Testis (tissue), 2 donors: ENCODE measurements at regions not wholly inside any gene's neighbourhood (a gene's known extent, or its start where the extent isn't known, plus 50 kb on each side); places are given as distances from the start of the nearest gene placed in this dataset.

ENCODE experiments used
- DNase-seq: peaks from one replicate; pipeline ENCODE4 v3.0.0-alpha.2; 2019
- H3K27ac ChIP-seq, 2 donors: fragments of 200-600 bp; sonication (generic); one replicate each; pipeline ENCODE4 v1.5.1; 2019
- H3K27me3 ChIP-seq: fragments of 200-600 bp; sonication (generic); one replicate; pipeline ENCODE4 v1.5.1; 2019
- H3K36me3 ChIP-seq: fragments of 200-600 bp; sonication (generic); one replicate; pipeline ENCODE4 v1.5.1; 2017; ENCODE audit warnings: low read depth; ENCODE audit errors: missing control alignments
- H3K4me1 ChIP-seq: fragments of 200-600 bp; sonication (generic); one replicate; pipeline ENCODE4 v1.5.1; 2019
- H3K4me3 ChIP-seq, 2 donors: fragments of 200-600 bp; sonication (generic); one replicate each; pipeline ENCODE4 v1.5.1; 2017 to 2019
- H3K9me3 ChIP-seq: fragments of 200-600 bp; sonication (generic); one replicate; pipeline ENCODE4 v1.5.1; 2017
- POLR2A ChIP-seq: fragments of 450-650 bp; IDR thresholded peaks from one replicate; pipeline ENCODE4 v1.6.1; 2017; ENCODE audit warnings: antibody characterized with exemption, mild to moderate bottlenecking, moderate library complexity
- WGBS, 2 donors: methylation state at CpG; one replicate each; pipeline ENCODE4 v1.1.5; 2018; 5-methylcytosine and 5-hydroxymethylcytosine counted together
- intact Hi-C: fragments of 100-400 bp; cut with DNase I; formaldehyde crosslinking; loops from one replicate; pipeline ENCODE4 v1.15.1; 2023; ENCODE audit warnings: low total_unique reads
- TF ChIP-seq, protein P1 (sequence below), 3 experiments: fragments of 450-650 bp in 2 of 3; fragments of 200-600 bp in 1 of 3; sonication (generic) in 1 of 3; IDR thresholded peaks; one replicate each; pipeline ENCODE4 v1.5.1; 2016 to 2019; ENCODE audit warnings: antibody characterized with exemption in 3 of 3, mild to moderate bottlenecking in 2 of 3, moderate library complexity in 1 of 3

DNA sequence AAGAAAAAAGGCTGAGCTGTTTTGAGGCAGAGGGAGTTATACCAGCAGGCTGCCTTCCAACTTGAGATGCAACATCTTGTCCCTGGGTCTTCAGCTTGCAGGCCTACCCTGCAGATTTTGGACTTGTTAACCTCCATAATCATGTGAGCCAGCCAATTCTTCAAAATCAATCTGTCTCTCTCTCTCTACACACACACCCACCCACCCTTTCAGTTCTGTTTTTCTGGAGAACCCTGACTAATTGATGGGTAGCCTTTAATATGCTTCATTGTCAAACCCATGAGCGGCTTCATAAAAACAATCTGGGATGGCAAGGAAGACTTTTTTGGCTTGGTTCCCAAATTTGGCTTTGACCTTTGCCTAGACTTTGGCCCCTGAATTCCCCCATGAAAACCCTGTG, 113.9 kb downstream of the TMX1 start:
- no peak for TF ChIP-seq POLR2A
- TF ChIP-seq, protein P1, sequence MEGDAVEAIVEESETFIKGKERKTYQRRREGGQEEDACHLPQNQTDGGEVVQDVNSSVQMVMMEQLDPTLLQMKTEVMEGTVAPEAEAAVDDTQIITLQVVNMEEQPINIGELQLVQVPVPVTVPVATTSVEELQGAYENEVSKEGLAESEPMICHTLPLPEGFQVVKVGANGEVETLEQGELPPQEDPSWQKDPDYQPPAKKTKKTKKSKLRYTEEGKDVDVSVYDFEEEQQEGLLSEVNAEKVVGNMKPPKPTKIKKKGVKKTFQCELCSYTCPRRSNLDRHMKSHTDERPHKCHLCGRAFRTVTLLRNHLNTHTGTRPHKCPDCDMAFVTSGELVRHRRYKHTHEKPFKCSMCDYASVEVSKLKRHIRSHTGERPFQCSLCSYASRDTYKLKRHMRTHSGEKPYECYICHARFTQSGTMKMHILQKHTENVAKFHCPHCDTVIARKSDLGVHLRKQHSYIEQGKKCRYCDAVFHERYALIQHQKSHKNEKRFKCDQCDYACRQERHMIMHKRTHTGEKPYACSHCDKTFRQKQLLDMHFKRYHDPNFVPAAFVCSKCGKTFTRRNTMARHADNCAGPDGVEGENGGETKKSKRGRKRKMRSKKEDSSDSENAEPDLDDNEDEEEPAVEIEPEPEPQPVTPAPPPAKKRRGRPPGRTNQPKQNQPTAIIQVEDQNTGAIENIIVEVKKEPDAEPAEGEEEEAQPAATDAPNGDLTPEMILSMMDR (IDR thresholded peaks at IDR 0.05): no peak
- DNase-seq: no peak
- Histone ChIP-seq H3K27me3 (no peaks in the 10 kb centered on the region), H3K27ac (no peak overlapping the region), H3K4me1 (peaks cover 3% of the 10 kb centered on the region), H3K4me3 (no peak overlapping the region), H3K9me3 (no peaks in the 10 kb centered on the region), H3K36me3 (no peaks in the 10 kb centered on the region)
- WGBS, 2 donors: 88 to 97% methylated on average over 1 of the region's 1 CpG
- intact Hi-C loops: no loop called here

DNA sequence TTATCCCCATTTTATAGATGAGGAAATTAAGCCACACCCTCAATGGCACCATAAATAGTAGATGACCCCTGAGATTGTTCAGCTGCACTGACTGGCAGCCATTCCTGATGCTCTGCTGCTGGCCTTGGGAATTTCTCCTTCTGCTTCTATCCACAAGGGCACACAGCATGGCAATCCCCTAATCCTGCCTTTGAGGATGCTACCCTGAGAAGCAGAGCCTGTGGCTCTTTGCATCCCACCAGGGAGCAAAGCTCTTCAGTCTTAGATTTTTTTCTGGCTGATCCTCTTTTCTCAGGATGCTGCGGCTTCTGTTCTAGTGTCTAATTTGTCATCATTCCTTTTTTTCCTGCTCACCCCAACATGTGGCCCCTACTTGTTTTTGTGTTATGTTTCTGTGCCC, 114.8 kb downstream of the TMX1 start:
- Histone ChIP-seq H3K4me1 (peaks cover 3% of the 10 kb centered on the region), H3K9me3 (no peaks in the 10 kb centered on the region), H3K27ac (no peak overlapping the region), H3K36me3 (no peaks in the 10 kb centered on the region), H3K27me3 (no peaks in the 10 kb centered on the region), H3K4me3 (no peak overlapping the region)
- TF ChIP-seq POLR2A: no peak
- TF ChIP-seq, protein P1 (IDR thresholded peaks at IDR 0.05): no peak
- WGBS, 2 donors: 96 to 100% methylated on average over 1 of the region's 1 CpG
- intact Hi-C loops: no loop called here
- no peak for DNase-seq

DNA sequence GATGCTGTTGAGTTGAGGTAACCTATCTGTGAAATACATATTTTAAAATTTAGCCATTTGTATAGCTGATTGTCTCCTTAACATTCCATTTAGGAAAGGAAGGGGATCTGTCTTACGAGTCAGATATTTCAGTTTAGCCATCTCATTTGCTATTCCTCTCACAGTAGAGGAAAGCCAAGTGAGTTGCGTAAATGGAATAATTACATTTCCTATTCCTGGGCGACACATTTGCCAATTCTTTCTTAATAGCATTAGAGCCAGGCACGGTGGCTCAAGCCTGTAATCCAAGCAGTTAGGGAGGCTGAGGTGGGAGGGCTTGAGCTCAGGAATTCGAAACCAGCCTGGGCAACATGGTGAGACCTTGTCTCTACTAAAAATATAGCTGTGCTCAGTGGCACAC, 116.3 kb downstream of the TMX1 start:
- 83 to 89% methylated on average over 5 of the region's 5 CpGs for WGBS, 2 donors
- peaks cover 3% of the 10 kb centered on the region for H3K4me1 ChIP-seq
- intact Hi-C loops: no loop called here
- no peak for DNase-seq
- TF ChIP-seq POLR2A: no peak
- TF ChIP-seq, protein P1 (IDR thresholded peaks at IDR 0.05): no peak
- no peak overlapping the region for H3K4me3 ChIP-seq
- no peak overlapping the region for H3K27ac ChIP-seq
- H3K9me3 ChIP-seq: no peaks in the 10 kb centered on the region
- H3K27me3 ChIP-seq: no peaks in the 10 kb centered on the region
- H3K36me3 ChIP-seq: no peaks in the 10 kb centered on the region

DNA sequence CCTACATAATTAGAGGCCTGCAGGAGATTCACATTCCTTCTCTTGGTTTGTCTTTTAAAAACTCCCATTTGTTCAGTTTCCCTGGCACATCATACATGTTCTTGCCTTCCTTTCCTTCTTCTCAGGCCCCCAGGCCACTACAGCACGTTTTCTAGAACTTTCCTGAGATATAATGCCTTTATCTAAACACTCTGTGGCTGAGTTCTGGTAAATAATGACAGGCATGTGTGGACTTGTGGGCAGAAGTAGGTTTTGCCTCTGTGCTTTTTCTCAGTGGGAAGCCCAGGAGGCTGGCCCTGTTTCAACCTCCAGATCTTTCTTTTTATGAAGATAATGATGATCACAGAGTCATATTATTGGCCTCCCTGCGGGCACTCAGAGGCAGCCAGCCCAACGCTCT, 117.2 kb downstream of the TMX1 start:
- no peaks in the 10 kb centered on the region for H3K4me1 ChIP-seq
- DNase-seq: no peak
- H3K36me3 ChIP-seq: no peaks in the 10 kb centered on the region
- 77 to 82% methylated on average over 3 of the region's 3 CpGs for WGBS, 2 donors
- H3K27me3 ChIP-seq: no peaks in the 10 kb centered on the region
- intact Hi-C loops: no loop called here
- H3K27ac ChIP-seq: no peak overlapping the region
- TF ChIP-seq, protein P1 (IDR thresholded peaks at IDR 0.05): no peak
- no peak for TF ChIP-seq POLR2A
- no peak overlapping the region for H3K4me3 ChIP-seq
- H3K9me3 ChIP-seq: no peaks in the 10 kb centered on the region

DNA sequence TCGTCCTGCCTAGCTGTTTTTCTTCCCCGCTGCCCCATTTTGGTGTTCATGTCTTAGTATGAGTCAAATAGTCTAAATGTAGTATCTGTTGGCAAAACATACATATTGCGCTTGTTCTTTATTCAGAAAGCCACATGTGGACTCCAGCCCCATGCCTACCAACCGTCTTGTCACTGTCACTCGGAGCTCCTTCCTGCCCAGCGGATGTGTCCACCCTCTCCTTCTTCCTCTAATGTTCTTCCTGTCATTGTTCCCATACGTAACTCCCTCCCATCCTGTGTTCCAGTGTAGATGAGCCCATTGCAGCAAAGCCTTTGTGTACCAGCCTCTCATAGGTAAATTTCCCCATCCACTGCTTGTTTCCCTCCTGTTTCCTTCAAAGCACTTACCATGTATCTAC, 120.5 kb downstream of the TMX1 start:
- TF ChIP-seq POLR2A: no peak
- TF ChIP-seq, protein P1 (IDR thresholded peaks at IDR 0.05): no peak
- 83 to 89% methylated on average over 7 of the region's 7 CpGs for WGBS, 2 donors
- DNase-seq: no peak
- Histone ChIP-seq H3K4me1 (no peaks in the 10 kb centered on the region), H3K36me3 (no peaks in the 10 kb centered on the region), H3K27me3 (no peaks in the 10 kb centered on the region), H3K27ac (no peak overlapping the region), H3K4me3 (no peak overlapping the region), H3K9me3 (no peaks in the 10 kb centered on the region)
- intact Hi-C loops: no loop called here
